ENCODE measurements at regions not wholly inside any gene's neighbourhood (a gene's known extent, or its start where the extent isn't known, plus 50 kb on each side); places are given as distances from the start of the nearest gene placed in this dataset.
"Not testable (repeated sequence)": the region's sequence is repeated elsewhere in the genome, so short reads cannot be mapped to it uniquely, and the experiment has no call there.

- no peak for DNase-seq
These were observed 1590.5 kb upstream of the LRRTM3 start for GRCh38 chr10:65335311-65335710.

GRCh38 chr10:65340340-65340739 is 1585.5 kb upstream of the LRRTM3 start:
- no peak for DNase-seq

- DNase-seq, result no peak
These were observed 1584.4 kb upstream of the LRRTM3 start for GRCh38 chr10:65341323-65341925.

DNA sequence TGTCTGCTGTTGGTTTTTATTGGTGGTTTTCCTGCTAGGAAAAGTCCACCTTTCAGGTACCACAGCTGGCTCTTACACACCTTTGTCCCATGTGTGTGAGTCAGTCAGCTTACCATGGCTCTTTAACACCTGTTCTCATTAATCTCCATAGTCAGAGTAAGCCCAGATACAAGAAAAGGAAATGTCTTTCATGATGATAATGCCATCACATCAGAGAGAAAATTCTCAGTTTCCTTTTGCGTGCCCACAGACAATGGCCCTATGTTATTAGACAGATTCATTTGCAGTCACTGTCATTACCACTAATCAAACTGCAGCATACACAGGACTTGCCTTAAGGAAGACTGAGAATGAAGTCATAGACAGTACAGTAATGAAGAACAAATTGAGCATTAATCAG is 1583.6 kb upstream of the LRRTM3 start:
- no peak for DNase-seq

GRCh38 chr10:65346466-65346865 is 1579.4 kb upstream of the LRRTM3 start:
- no peak for DNase-seq

DNA sequence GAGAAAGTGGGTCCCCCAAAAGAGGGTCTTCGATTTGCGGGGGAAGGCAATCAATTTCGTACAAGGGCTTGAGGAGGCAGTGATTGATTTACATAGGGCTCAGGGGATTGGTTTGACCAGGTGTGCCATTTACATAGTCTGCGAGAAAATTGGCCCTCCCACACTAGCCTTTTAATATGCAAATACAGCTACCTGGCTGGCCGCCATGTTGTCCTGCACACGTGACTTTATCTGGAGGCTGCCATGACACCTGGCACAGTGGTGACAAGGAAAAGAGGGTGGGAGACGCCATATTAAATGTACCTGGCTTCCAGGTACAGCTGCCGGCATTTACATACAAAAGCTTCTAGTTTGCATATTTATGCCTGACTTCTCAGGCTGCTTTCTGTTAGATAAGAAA is 1577.2 kb upstream of the LRRTM3 start:
- no peak for DNase-seq

DNA sequence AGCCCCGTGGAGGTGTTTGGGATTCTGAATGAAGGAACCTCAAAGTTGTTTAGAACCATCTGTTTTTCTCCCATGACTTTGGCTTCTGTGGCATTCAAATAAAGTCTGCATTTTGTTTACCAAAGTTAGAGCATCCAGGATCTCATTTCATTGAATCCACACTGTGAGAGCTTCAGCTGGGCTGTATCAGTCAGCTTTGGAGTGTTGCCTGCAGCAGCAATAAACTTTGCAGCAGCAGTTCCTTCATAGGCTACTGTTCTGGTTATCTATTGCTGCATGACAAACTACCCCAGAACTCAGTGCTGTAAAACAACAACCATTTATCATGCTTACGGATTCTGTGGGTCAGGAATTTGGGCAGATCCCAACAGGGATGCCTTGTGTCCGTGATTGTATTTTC is 1575.2 kb upstream of the LRRTM3 start:
- DNase-seq, result no peak

GRCh38 chr10:65355141-65355680 is 1570.6 kb upstream of the LRRTM3 start:
- no peak for DNase-seq

DNA sequence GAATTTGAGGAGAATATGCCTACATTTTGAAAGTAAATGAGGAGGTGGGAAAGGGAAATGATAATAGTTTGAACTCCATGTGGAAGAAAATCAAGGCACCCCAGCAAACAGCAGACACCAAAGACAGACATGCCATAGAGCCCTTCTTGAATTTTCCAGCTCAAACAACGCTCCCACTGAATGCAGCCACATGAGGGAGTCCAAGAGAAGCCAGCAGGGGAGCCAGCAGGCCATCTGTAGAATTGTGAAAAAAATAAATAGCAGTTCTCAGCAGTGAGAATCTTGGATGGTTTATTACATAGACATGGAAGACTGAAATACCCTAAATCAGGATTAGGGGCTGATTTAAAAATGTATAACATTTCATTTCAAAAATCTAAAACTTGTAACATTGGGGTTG is 1567.3 kb upstream of the LRRTM3 start:
- no peak for DNase-seq

DNA sequence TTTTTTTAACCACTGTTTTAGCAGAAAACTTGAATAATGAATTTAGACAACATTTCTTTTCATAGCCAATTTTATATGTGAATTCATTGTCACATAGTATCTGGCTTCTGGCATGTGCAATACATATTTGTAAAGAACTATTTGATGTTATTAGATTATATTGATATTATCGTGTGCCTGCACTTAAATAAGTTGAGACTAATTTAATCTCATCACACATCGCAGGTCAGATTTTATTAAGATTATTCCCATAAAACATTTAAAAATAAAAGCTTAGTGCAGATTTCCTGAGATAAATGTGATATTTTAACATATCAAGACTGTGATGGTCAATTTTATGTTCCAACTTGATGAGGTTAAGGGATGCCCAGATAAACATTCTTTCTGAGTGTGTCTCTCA is 1565.3 kb upstream of the LRRTM3 start:
- no peak for DNase-seq

- no peak for DNase-seq
These were observed 1560.0 kb upstream of the LRRTM3 start for GRCh38 chr10:65365878-65366277.

- DNase-seq, result no peak
These were observed 1558.1 kb upstream of the LRRTM3 start for GRCh38 chr10:65367706-65368105.

DNA sequence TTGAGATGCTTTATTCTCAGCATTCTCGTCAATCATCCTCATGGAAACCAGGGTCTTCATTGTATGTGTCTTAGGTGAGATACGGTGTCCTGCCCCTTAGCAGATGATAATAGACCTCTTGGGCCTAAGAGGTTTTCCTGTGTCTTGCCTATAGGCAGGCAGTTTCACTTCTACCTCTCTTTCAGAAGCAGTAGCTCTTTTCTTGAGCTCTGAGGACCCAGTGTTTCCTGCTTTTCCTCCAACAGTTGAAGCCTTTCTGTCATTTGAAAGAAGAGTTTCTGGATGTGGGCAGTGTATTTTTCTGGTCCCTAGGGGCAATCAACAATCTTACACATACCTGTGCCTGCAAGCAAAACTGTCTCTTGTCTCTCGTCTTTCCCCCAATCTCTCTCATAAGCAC is 1550.3 kb upstream of the LRRTM3 start:
- no peak for DNase-seq

GRCh38 chr10:65377687-65378086 is 1548.1 kb upstream of the LRRTM3 start:
- DNase-seq, result no peak

GRCh38 chr10:65394502-65395297 is 1531.1 kb upstream of the LRRTM3 start:
- no peak for DNase-seq

DNA sequence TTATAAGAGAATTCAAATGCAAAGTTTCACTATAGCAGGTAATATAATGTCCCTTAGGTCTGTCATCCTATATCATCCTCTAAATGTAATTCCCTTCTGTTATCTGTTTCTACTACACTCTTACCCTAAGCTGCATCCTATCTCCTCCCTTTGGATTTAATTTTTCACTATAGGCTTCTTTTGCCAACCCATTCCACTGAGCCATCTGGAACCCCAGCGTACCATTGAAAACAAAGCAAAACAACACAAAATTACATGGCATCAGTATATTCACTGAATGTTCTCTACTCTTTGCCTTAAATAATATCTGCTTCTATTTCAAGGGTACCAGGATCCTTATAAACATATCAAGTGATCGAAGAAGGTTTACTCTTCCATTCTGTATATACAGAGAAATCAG is 1530.2 kb upstream of the LRRTM3 start:
- no peak for DNase-seq

DNA sequence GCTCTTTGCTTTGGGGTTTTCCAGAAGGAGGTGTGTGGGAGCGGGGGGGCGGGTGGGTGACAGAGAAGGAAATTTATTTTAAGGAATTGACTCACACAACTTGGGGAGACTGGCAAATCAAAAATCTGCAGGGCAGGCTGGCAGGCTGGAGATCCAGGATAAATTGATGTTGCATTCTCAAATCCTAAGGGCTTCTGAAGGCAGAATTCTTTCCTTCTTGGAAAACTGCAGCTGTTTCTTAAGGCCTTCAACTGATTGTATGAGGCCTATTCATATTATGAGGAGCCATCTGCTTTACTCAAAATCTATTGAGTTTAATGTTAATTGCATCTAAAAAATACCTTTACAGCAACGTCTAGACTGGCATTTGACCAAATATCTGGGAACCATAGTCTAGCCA is 1528.8 kb upstream of the LRRTM3 start:
- DNase-seq, result no peak

- DNase-seq, result no peak
These were observed 1517.4 kb upstream of the LRRTM3 start for GRCh38 chr10:65408401-65408800.

- no peak for DNase-seq
These were observed 1512.8 kb upstream of the LRRTM3 start for GRCh38 chr10:65413001-65413400.

- no peak for DNase-seq
These were observed 1510.5 kb upstream of the LRRTM3 start for GRCh38 chr10:65415318-65415717.

DNA sequence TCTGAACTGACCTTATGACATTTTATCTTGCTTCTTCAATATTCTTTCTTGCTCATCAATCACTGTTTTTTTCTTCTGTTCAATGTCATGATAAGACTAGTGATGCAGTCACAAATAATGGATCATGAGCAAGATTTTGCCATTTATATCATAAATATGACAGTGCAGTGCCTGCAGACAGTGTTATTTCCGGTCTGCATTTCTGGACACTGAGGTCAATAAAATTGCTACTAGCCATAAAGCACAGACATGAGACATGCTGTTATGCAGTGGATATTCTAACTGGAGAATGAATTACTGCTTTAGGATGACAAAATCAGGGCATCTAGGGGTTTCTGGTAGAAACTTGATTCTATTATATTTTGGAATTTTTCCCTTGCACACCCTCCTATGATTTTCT is 1509.7 kb upstream of the LRRTM3 start:
- no peak for DNase-seq

DNA sequence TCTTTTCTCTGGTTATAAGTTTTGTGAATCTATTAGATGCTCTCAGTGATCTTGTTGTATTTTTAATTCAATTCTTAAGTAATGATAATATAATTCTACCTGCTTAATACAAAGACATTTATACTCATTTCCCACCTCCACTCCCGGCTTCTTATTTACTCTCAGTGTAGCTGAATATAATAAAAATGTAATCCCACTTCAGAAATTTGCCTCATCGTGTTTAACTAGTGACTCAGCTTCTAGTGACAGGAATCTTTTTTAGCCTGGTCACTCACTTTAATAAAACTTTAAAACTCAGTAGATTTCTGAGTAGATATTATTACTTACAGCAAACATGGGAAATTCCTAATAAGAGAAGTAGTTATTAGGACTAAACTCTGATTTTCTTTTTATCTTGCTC is 1506.2 kb upstream of the LRRTM3 start:
- no peak for DNase-seq

DNA sequence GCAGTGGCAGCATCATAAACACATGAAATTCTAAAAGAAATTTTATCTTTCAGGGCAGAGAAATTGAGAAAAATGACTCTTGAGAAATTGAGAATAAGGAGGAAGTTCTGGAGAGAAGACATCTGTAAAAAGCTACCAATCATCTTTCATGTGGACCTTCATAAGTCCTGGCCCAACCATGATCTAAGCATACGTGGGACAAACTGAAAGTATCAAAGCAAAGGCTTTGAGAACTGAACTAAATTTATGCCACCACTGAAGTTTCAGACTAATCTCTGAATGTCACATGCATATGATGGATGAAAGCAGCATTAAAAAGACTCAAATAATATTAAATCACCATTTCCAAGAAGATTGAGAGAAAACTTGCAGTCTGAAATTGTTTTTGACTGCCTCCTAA is 1502.8 kb upstream of the LRRTM3 start:
- no peak for DNase-seq

DNA sequence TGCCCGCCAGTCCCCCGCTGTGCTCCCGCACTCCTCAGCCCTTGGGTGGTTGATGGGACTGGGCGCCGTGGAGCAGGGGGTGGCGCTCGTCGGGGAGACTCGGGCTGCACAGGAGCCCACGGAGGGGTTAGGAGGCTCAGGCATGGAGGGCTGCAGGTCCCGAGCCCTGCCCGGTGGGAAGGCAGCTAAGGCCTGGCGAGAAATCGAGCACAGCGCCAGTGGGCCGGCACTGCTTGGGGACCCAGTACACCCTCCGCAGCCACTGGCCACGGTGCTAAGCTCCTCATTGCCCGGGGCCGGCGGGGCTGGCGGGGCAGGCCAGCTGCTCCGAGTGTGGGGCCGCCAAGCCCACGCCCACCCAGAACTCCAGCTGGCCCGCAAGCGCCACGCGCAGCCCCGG is 1496.5 kb upstream of the LRRTM3 start:
- DNase-seq, result not testable (repeated sequence)

DNA sequence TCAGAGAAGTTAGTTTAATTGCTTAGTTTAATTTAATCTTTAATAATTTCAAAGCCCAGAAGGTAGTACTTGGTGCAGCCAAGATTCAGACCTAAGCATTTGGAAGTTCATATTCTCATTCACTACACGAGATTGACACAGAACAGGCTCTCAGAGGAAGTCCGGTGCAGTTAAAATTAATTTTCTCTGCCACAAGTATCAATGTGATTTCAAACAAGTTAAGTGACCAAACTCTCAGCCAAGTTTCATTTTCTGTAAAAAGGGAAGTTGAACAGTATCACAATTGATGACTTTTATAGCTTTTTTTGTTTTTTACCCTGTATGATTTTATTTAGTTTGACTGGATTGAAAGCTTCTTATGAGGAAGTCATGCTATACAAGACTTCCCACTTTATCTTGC is 1494.9 kb upstream of the LRRTM3 start:
- no peak for DNase-seq

Data from activated CD8-positive, alpha-beta memory T cell treated with anti-CD3 and anti-CD28 coated beads, Interleukin-2, amount 50 U/mL, for 48 hours (primary cell).